H9 (cell line): ENCODE measurements at regions not wholly inside any gene's neighbourhood (a gene's known extent, or its start where the extent isn't known, plus 50 kb on each side); places are given as distances from the start of the nearest gene placed in this dataset.

Source experiments
- DNase-seq: peaks from one replicate; pipeline ENCODE4 v3.0.0-alpha.2; 2017
- H2AFZ ChIP-seq: one replicate; pipeline ENCODE4 v1.6.1; 2013; ENCODE audit warnings: mild to moderate bottlenecking, low read length, control low read depth, moderate library complexity
- H2AK5ac ChIP-seq: 2 replicates; pipeline ENCODE4 v1.6.1; 2013; ENCODE audit warnings: low read length, control low read depth, mixed read lengths; ENCODE audit not compliant: insufficient read length
- H2BK120ac ChIP-seq: one replicate; pipeline ENCODE4 v1.6.1; 2013; ENCODE audit warnings: low read depth, mild to moderate bottlenecking, low read length, control low read depth, inconsistent platforms; ENCODE audit not compliant: poor library complexity, severe bottlenecking
- H2BK12ac ChIP-seq: 2 replicates; pipeline ENCODE4 v1.6.1; 2013; ENCODE audit warnings: low read length, control low read depth, mixed read lengths, low read depth; ENCODE audit not compliant: insufficient read length
- H2BK15ac ChIP-seq: 2 replicates; pipeline ENCODE4 v1.6.1; 2013; ENCODE audit warnings: low read depth, low read length, control low read depth
- H2BK20ac ChIP-seq: one replicate; pipeline ENCODE4 v1.6.1; 2013; ENCODE audit warnings: low read depth, mild to moderate bottlenecking, low read length, control low read depth, inconsistent platforms; ENCODE audit not compliant: poor library complexity, severe bottlenecking
- H2BK5ac ChIP-seq: 2 replicates; pipeline ENCODE4 v1.6.1; 2013; ENCODE audit warnings: low read length, control low read depth, mixed read lengths; ENCODE audit not compliant: insufficient read length
- H3K14ac ChIP-seq: 2 replicates; pipeline ENCODE4 v1.6.1; 2013; ENCODE audit warnings: low read length, control low read depth; ENCODE audit not compliant: insufficient read depth
- H3K18ac ChIP-seq: 2 replicates; pipeline ENCODE4 v1.6.1; 2013; ENCODE audit warnings: low read depth, mild to moderate bottlenecking, mixed read lengths, low read length, control low read depth; ENCODE audit not compliant: insufficient read length
- H3K23ac ChIP-seq: 2 replicates; pipeline ENCODE4 v1.6.1; 2013; ENCODE audit warnings: low read length, control low read depth, mixed read lengths, low read depth; ENCODE audit not compliant: insufficient read length
- H3K23me2 ChIP-seq: 2 replicates; pipeline ENCODE4 v1.6.1; 2013; ENCODE audit warnings: low read depth, mild to moderate bottlenecking, mixed read lengths, low read length, control low read depth; ENCODE audit not compliant: insufficient read length, poor library complexity, severe bottlenecking
- H3K27ac ChIP-seq: 2 replicates; pipeline ENCODE4 v1.5.1; 2013; ENCODE audit warnings: low read length, control low read depth, mixed read lengths, low read depth; ENCODE audit not compliant: insufficient read length
- H3K27me3 ChIP-seq: 2 replicates; pipeline ENCODE4 v1.6.1; 2013; ENCODE audit warnings: low read length, control low read depth, inconsistent platforms; ENCODE audit not compliant: insufficient read depth
- H3K4ac ChIP-seq: 2 replicates; pipeline ENCODE4 v1.6.1; 2013; ENCODE audit warnings: low read depth, mild to moderate bottlenecking, control low read depth, inconsistent platforms, low read length, moderate library complexity
- H3K4me1 ChIP-seq: 2 replicates; pipeline ENCODE4 v1.6.1; 2013; ENCODE audit warnings: low read length, control low read depth, inconsistent platforms; ENCODE audit not compliant: insufficient read depth
- H3K4me2 ChIP-seq: 2 replicates; pipeline ENCODE4 v1.6.1; 2013; ENCODE audit warnings: low read length, control low read depth, mixed read lengths; ENCODE audit not compliant: insufficient read length, insufficient read depth
- H3K56ac ChIP-seq: 2 replicates; pipeline ENCODE4 v1.6.1; 2013; ENCODE audit warnings: low read depth, mild to moderate bottlenecking, mixed read lengths, low read length, control low read depth; ENCODE audit not compliant: insufficient read length
- H3K79me1 ChIP-seq: 2 replicates; pipeline ENCODE4 v1.6.1; 2013; ENCODE audit warnings: low read depth, mild to moderate bottlenecking, moderate library complexity, low read length, control low read depth, inconsistent platforms; ENCODE audit not compliant: insufficient read depth, poor library complexity, severe bottlenecking
- H3K79me2 ChIP-seq: 2 replicates; pipeline ENCODE4 v1.6.1; 2013; ENCODE audit warnings: low read length, control low read depth, inconsistent platforms; ENCODE audit not compliant: insufficient read depth
- H3K9ac ChIP-seq: 2 replicates; pipeline ENCODE4 v1.6.1; 2013; ENCODE audit warnings: low read length, control low read depth, mixed read lengths; ENCODE audit not compliant: insufficient read length; ENCODE audit errors: extremely low read depth
- H3K9me3 ChIP-seq: one replicate; pipeline ENCODE4 v1.6.1; 2013; ENCODE audit warnings: low read depth, low read length, inconsistent platforms; ENCODE audit not compliant: control insufficient read depth
- H3T11ph ChIP-seq: one replicate; pipeline ENCODE4 v1.6.1; 2013; ENCODE audit warnings: mild to moderate bottlenecking, low read length, control low read depth, inconsistent platforms
- H4K20me1 ChIP-seq: one replicate; pipeline ENCODE4 v1.6.1; 2013; ENCODE audit not compliant: control insufficient read depth, insufficient read length, insufficient read depth
- H4K5ac ChIP-seq: 2 replicates; pipeline ENCODE4 v1.6.1; 2013; ENCODE audit warnings: low read depth, mild to moderate bottlenecking, mixed read lengths, low read length, control low read depth; ENCODE audit not compliant: insufficient read length
- H4K8ac ChIP-seq: replicated peaks from 2 replicates; pipeline ENCODE4 v1.6.1; 2013; ENCODE audit warnings: low read length, control low read depth, mixed read lengths, low read depth; ENCODE audit not compliant: insufficient read length
- H4K91ac ChIP-seq: 2 replicates; pipeline ENCODE4 v1.6.1; 2013; ENCODE audit warnings: low read depth, mild to moderate bottlenecking, moderate library complexity, mixed read lengths, low read length, control low read depth; ENCODE audit not compliant: insufficient read length
- H3K27ac Mint-ChIP-seq, 3 experiments: 2 replicates in 2 of 3; 3 replicates in 1 of 3; pipeline ENCODE4 v1.8.0; 2020 to 2021; ENCODE audit warnings: mixed read lengths in 3 of 3, mild to moderate bottlenecking in 1 of 3, moderate library complexity in 1 of 3
- H3K27me3 Mint-ChIP-seq: 2 replicates; pipeline ENCODE4 v1.8.0; 2021; ENCODE audit warnings: low read depth, mild to moderate bottlenecking, moderate library complexity, mixed read lengths
- H3K36me3 Mint-ChIP-seq, 3 experiments: 2 replicates in 2 of 3; 3 replicates in 1 of 3; pipeline ENCODE4 v1.8.0; 2020 to 2021; ENCODE audit warnings: low read depth in 3 of 3, mixed read lengths in 3 of 3; ENCODE audit not compliant: insufficient read depth in 1 of 3
- H3K4me1 Mint-ChIP-seq, 2 experiments: 2 replicates each; pipeline ENCODE4 v1.8.0; 2020; ENCODE audit warnings: mixed read lengths in 2 of 2
- H3K4me3 Mint-ChIP-seq, 2 experiments: 2 replicates in 1 of 2; 3 replicates in 1 of 2; pipeline ENCODE4 v1.8.0; 2020 to 2021; ENCODE audit warnings: mild to moderate bottlenecking in 2 of 2, mixed read lengths in 2 of 2, moderate library complexity in 1 of 2
- H3K9me3 Mint-ChIP-seq, 2 experiments: 2 replicates in 1 of 2; 3 replicates in 1 of 2; pipeline ENCODE4 v1.8.0; 2020; ENCODE audit warnings: mild to moderate bottlenecking in 2 of 2, mixed read lengths in 2 of 2, moderate library complexity in 1 of 2
- CTCF ChIP-seq: fragments of 200-600 bp; sonication (generic); conservative IDR thresholded peaks from 3 replicates; pipeline ENCODE4 v1.8.0; 2021; ENCODE audit warnings: antibody characterized with exemption, mild to moderate bottlenecking
- WGBS: extraction: QIAGEN DNeasy Blood & Tissue Kit; methylation state at CpG from one replicate; pipeline ENCODE4 v1.1.7; 2013; ENCODE audit warnings: missing lambda C conversion rate, low lambda C conversion rate, mixed read lengths; ENCODE audit not compliant: insufficient read length; ENCODE audit errors: extremely low coverage; 5-methylcytosine and 5-hydroxymethylcytosine counted together

DNA sequence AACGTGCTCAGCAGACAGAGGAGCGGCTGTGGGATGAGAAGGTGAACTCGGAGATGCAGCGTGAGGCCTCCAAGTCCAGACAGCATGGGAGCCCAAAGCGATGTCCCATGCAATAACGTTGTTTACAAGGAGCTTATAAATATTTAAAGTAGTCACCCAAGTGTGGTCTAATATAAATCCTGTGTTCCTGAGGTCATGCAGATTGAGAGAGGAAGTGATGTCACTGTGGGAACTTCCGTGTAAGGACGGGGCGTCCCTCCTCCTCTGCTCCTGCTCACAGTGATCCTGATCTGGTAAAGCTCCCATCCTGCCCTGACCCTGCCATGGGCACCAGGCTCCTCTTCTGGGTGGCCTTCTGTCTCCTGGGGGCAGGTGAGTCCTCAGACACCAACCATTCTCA is 94.7 kb upstream of the PRSS58 start:
- Mint-ChIP-seq H3K27ac (no peak overlapping the region), H3K4me1 (peaks cover under 1 to 4% of the 10 kb centered on the region in 2 experiments; a peak in 2 of 4 replicates), H3K4me3 (no peak overlapping the region), H3K27me3 (no peaks in the 10 kb centered on the region; the same call in 1 of the 2 replicates), H3K9me3 (no peaks in the 10 kb centered on the region), H3K36me3 (no peaks in the 10 kb centered on the region)
- Histone ChIP-seq H3K27ac (no peak overlapping the region), H3K27me3 (no peaks in the 10 kb centered on the region), H3K9me3 (no peaks in the 10 kb centered on the region), H3K79me1 (no peaks in the 10 kb centered on the region), H3K4ac (no peak overlapping the region), H4K8ac (no peak overlapping the region), H3K4me2 (no peak overlapping the region), H3K23ac (no peak overlapping the region), H3K56ac (no peak overlapping the region), H2BK15ac (no peak overlapping the region), H2BK20ac (no peak overlapping the region), H2AFZ (no peak overlapping the region), H3K79me2 (no peaks in the 10 kb centered on the region), H2BK120ac (no peak overlapping the region), H3K14ac (no peak overlapping the region), H4K5ac (no peak overlapping the region), H3K18ac (no peak overlapping the region), H4K20me1 (no peaks in the 10 kb centered on the region), H2BK12ac (no peak overlapping the region), H4K91ac (no peak overlapping the region), H3K23me2 (no peaks in the 10 kb centered on the region), H3T11ph (no peak overlapping the region), H2BK5ac (no peak overlapping the region), H3K9ac (no peak overlapping the region), H3K4me1 (no peaks in the 10 kb centered on the region), H2AK5ac (no peak overlapping the region)
- no CpG with 5 or more reads among the region's 9 CpGs for WGBS
- no peak for TF ChIP-seq CTCF
- DNase-seq = no peak
